ENCODE measurements at regions not wholly inside any gene's neighbourhood (a gene's known extent, or its start where the extent isn't known, plus 50 kb on each side); places are given as distances from the start of the nearest gene placed in this dataset.

DNA sequence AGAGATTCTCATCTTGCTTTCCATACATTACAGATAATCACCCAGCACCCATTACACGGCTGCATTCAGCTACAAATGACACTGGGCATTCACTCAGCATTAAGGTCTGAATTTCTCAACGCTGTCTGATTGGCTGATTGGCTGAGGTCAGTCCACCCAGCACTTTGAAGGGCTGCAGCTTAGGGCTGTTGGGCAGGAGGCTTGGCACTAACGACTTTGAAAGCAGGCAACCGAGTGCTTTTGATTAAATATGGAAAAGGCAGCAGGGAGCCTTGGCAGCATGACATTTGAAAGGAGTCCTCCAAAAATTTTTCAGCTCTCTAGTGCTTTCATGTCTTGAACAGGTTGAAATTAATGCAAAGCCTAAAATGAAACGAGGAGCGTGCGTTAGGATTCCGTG is 253.0 kb downstream of the DCDC2C start (continued):
- TF ChIP-seq SMC3 (IDR thresholded peaks at IDR 0.05; ENCODE audit: borderline replicate concordance, low read length) (no peak), ETV6 (conservative IDR thresholded peaks at IDR 0.05 in 1 of 2, IDR thresholded peaks at IDR 0.05 in 1 of 2; ENCODE audit: borderline replicate concordance in 1 of 2, low read depth in 1 of 2) (no peak), ZZZ3 (IDR thresholded peaks at IDR 0.05; ENCODE audit: control insufficient read depth, insufficient read length, low read depth) (no peak), RCOR1 (conservative IDR thresholded peaks at IDR 0.05; ENCODE audit: low read depth, low read length) (no peak)
- TF ChIP-seq, protein P1, sequence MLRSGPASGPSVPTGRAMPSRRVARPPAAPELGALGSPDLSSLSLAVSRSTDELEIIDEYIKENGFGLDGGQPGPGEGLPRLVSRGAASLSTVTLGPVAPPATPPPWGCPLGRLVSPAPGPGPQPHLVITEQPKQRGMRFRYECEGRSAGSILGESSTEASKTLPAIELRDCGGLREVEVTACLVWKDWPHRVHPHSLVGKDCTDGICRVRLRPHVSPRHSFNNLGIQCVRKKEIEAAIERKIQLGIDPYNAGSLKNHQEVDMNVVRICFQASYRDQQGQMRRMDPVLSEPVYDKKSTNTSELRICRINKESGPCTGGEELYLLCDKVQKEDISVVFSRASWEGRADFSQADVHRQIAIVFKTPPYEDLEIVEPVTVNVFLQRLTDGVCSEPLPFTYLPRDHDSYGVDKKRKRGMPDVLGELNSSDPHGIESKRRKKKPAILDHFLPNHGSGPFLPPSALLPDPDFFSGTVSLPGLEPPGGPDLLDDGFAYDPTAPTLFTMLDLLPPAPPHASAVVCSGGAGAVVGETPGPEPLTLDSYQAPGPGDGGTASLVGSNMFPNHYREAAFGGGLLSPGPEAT (IDR thresholded peaks at IDR 0.05; ENCODE audit: low read depth) = no peak

DNA sequence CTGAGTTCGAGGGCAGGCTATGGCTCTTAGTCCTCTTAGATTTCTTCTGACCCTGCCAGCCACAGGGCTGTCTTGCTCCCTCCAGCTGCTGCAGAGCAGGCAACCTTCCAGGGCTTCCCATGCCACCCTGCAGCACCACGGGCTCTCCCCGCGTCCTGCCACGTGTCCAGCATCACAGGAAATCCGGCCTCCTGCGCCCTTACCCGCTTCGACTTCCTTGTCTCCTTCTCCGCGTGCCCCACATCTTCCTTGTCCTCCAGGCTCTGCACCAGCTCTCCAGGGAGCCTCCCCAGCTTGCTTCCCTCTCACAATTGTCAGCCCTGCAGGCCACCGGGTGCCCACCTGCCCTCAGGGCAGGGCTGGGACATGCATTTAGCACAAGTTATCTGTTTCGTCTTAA is 253.5 kb downstream of the DCDC2C start:
- in situ Hi-C loops (cut with MboI) = loop anchor here (25.0 kb wide), 1 partner anchor 1405 kb away; no protein-coding TSS in a partner anchor
- RAD21 ChIA-PET (ENCODE audit: unreplicated experiment) = no interaction called here
- Histone ChIP-seq H3K27me3 (replicated peaks in 1 of 2; ENCODE audit: control insufficient read depth in 2 of 2, insufficient read depth in 2 of 2, low read length in 1 of 2) (no peaks in the 10 kb centered on the region), H3K36me3 (ENCODE audit: control insufficient read depth in 2 of 2, insufficient read depth in 2 of 2, low read length in 1 of 2) (no peaks in the 10 kb centered on the region), H3K4me1 (ENCODE audit: control insufficient read depth, insufficient read depth, low read length) (no peaks in the 10 kb centered on the region), H3K4me2 (ENCODE audit: control insufficient read depth, insufficient read depth) (no peak overlapping the region), H3K9me3 (replicated peaks; ENCODE audit: control insufficient read depth, insufficient read depth, low read length) (no peaks in the 10 kb centered on the region), H3K9ac (ENCODE audit: control insufficient read depth, insufficient read depth, low read length) (no peak overlapping the region), H2AFZ (ENCODE audit: control insufficient read depth, low read depth, low read length) (no peak overlapping the region), H3K27ac (ENCODE audit: control insufficient read depth, insufficient read depth) (no peak overlapping the region), H3K79me2 (ENCODE audit: control insufficient read depth, insufficient read depth, low read length) (no peaks in the 10 kb centered on the region), H3K4me3 (no peak overlapping the region), H4K20me1 (ENCODE audit: control insufficient read depth, insufficient read depth) (no peaks in the 10 kb centered on the region)
- intact Hi-C loops (cut with micrococcal nuclease; ENCODE audit: unreplicated experiment) = loop anchor here (5.0 kb wide), 3 partner anchors 755 to 1960 kb away; no protein-coding TSS in a partner anchor
- TF ChIP-seq FOXM1 (IDR thresholded peaks at IDR 0.05; ENCODE audit: low read depth, low read length) = no peak
- no peak for TF ChIP-seq ZNF274 (IDR thresholded peaks at IDR 0.05; ENCODE audit: insufficient read depth, insufficient read length)
- TF ChIP-seq, protein P2, sequence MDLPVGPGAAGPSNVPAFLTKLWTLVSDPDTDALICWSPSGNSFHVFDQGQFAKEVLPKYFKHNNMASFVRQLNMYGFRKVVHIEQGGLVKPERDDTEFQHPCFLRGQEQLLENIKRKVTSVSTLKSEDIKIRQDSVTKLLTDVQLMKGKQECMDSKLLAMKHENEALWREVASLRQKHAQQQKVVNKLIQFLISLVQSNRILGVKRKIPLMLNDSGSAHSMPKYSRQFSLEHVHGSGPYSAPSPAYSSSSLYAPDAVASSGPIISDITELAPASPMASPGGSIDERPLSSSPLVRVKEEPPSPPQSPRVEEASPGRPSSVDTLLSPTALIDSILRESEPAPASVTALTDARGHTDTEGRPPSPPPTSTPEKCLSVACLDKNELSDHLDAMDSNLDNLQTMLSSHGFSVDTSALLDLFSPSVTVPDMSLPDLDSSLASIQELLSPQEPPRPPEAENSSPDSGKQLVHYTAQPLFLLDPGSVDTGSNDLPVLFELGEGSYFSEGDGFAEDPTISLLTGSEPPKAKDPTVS (IDR thresholded peaks at IDR 0.05; ENCODE audit: low read depth, low read length) = no peak
- TF ChIP-seq TBL1XR1 (IDR thresholded peaks at IDR 0.05; ENCODE audit: low read depth, low read length) = no peak
- no peak for TF ChIP-seq KDM1A (IDR thresholded peaks at IDR 0.05; ENCODE audit: borderline replicate concordance)
- no peak for TF ChIP-seq FOS (IDR thresholded peaks at IDR 0.05; ENCODE audit: borderline replicate concordance, extremely low read depth, insufficient read length)
- TF ChIP-seq NR2F1 (conservative IDR thresholded peaks at IDR 0.05) = no peak
- FAIRE-seq (no peak), ATAC-seq (no peak), DNase-seq (ENCODE audit: low read depth, low spot score) (no peak)
- CTCF ChIA-PET = interaction anchor here (1.0 kb wide), 1 partner anchor 12 kb away, joined by 3 read pairs; no protein-coding TSS in a partner anchor
- POLR2A ChIA-PET = no interaction called here
- SMC1A ChIA-PET (ENCODE audit: uncharacterized antibody, unreplicated experiment) = no interaction called here
- 29% methylated on average over 13 of the region's 13 CpGs for WGBS (ENCODE audit: insufficient coverage, insufficient replicate concordance, low lambda C conversion rate, missing lambda C conversion rate)
- no TSS peak for BruUV-seq (replicated peaks)

Data from GM12878 (cell line).